Stimulated activated CD4-positive, alpha-beta T cell treated with anti-CD3 and anti-CD28 coated beads, Interleukin-12 subunit alpha, Interleukin-12 subunit beta, amount 100 ng/mL, for 4 hours (primary cell): ENCODE measurements at regions not wholly inside any gene's neighbourhood (a gene's known extent, or its start where the extent isn't known, plus 50 kb on each side); places are given as distances from the start of the nearest gene placed in this dataset.
"Not testable (repeated sequence)": the region's sequence is repeated elsewhere in the genome, so short reads cannot be mapped to it uniquely, and the experiment has no call there.

ENCODE experiments used
- DNase-seq: peaks from one replicate; pipeline ENCODE4 v3.0.0-alpha.2; 2020

DNA sequence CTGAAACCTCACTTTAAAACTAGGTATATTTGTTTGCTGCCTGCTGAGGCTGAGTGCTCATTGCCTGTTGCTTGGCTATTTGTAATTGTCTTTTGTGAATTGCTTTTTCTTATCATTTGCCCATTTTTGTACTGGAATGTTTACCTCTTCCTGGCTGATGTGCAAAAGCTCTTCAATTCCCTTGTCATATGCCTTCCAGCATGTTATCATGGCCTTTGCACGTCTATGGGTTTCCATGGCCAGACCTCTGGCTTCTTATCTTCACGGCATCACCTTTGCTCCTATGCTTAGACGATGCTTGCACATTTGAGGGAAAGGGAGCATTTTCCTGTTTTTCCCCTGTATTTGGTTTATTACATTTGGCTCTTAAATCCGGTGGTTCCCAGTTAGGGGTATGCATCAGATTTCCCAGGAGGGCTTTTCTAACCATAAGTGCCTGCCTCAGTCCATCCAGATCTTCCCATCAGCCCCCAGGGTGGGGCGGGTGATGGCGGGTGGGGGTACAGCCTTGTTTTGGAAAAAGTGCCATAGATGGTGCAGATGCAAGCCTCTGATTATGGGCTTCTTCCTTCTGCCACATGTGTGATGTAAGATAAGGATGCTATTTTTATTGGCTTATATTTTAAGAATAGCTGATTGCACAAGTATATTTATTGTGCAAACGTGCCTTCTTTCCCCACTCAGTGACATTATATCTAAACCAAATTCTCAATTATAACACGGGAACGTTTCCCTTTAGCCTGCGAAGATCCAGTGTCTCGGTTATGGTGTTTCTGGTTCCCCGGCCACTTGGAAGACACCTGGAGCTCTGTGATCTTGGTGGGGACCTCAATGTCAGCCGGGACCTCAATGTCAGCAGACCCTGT lies 70.6 kb upstream of the SEPTIN5 start:
- DNase-seq, result no peak

- DNase-seq, result no peak
Observed at GRCh38 chr22:19644314-19645223, 69.7 kb upstream of the SEPTIN5 start.

- no peak for DNase-seq
Observed at GRCh38 chr22:19645391-19645790, 68.9 kb upstream of the SEPTIN5 start.

- no peak for DNase-seq
Observed at GRCh38 chr22:19645905-19646304, 68.4 kb upstream of the SEPTIN5 start.

DNA sequence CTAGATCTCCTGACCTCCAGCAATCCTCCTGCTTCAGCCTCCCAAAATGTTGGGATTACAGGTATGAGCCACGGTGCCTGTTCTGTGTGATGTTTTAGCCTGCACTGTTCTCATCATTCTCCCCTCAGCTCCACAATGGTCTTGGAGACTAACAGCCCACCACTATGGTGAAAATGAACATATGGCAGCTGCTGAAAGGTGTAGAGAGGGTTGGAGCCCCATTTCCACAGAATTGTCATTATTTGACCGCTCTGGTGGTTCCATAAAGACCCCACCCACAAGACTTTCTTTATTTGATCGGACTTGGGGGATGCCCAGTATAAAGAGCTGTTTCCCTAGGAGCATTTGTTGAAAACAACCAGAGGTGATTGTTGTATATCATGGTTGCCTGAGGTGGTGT lies 67.9 kb upstream of the SEPTIN5 start:
- no peak for DNase-seq

- DNase-seq, result no peak
Observed at GRCh38 chr22:19648419-19648929, 65.8 kb upstream of the SEPTIN5 start.

- no peak for DNase-seq
Observed at GRCh38 chr22:19652316-19652715, 62.0 kb upstream of the SEPTIN5 start.

GRCh38 chr22:19654338-19654987 lies 59.8 kb upstream of the SEPTIN5 start:
- DNase-seq, result no peak

DNA sequence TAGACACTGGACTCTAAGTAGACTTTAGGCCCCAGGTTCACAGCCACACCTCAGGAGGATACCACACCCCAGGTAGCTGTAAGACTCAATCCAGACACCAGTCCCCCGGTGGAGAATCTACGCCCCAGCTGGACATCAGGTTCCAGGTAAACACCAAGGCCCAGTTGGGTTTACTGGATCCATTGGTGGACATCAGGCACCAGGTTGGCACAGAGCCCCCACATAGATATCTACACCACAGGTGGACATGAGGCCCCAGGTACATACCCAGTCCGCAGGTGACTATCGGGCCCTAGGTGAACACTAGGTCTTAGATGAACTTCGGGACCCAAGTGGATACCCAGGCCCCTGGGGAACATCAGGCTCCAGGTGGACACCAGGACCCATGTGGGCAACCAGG lies 58.9 kb upstream of the SEPTIN5 start:
- no peak for DNase-seq

- no peak for DNase-seq
Observed at GRCh38 chr22:19656541-19657251, 57.6 kb upstream of the SEPTIN5 start.

DNA sequence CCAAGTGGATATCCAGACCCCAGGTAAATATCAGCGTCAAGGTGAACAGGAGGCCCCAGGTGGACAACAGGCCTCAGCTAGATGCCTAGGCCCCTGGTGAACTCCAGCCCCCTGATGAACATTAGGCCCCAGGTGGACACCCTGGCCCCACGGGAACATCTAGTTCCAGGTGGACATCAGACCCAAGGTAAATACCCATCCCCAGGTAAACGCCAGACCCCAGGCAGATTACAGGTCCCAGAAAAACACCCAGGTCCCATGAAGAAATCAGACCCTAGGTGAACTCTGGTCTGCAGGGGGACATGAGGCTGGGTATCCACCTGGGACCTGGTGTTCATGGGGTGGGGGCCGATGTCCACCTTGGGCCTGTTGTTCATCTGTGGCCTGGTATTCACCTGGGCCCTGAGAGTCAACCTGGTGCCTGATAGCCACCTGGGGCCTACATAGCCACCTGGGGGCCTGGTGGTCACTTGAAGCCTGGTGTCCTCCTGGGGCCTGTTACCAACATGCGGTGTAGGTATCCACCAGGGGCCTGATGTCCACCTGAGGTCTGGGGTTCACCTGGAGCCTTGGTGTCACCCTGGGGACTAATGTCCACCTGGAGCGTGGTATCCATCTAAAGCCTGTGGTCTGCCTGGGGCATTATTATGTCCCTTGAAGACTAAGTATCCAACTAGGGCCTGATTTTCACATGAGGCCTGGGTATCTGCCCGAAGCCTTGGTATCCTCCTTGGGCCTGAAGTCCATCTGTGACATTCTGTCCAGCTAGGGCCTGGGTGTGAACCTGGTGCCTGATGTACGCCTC lies 56.8 kb upstream of the SEPTIN5 start:
- no peak for DNase-seq

GRCh38 chr22:19658057-19658966 lies 56.0 kb upstream of the SEPTIN5 start:
- DNase-seq, result no peak

- no peak for DNase-seq
Observed at GRCh38 chr22:19658967-19659804, 55.1 kb upstream of the SEPTIN5 start.

DNA sequence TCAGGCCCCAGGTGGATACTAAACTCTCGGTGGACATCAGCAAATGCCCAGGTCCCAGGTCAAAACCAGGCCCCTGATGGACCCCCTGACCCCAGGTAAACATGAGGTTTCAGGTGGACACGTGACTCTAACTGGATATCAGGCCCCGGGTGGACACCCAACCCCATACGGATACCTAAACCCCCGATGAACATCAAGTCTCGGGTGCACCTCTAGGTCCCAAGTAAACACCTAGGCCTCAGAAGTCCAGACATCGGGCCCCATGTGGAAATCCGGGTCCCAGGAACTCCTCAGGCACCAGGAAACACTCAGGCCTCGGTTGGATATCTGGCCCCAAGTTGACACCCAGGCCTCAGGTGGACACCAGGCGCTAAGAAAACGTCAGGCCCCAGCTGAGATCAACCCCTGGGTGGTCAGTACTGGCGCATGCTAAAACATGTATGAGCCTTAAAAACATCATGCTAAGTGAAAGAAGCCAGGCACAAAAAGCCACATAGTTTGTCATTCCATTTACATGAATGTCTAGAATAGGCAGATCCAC lies 54.4 kb upstream of the SEPTIN5 start:
- no peak for DNase-seq

GRCh38 chr22:19660583-19660982 lies 53.7 kb upstream of the SEPTIN5 start:
- DNase-seq, result not testable (repeated sequence)

GRCh38 chr22:19661156-19661555 lies 53.1 kb upstream of the SEPTIN5 start:
- DNase-seq, result no peak

DNA sequence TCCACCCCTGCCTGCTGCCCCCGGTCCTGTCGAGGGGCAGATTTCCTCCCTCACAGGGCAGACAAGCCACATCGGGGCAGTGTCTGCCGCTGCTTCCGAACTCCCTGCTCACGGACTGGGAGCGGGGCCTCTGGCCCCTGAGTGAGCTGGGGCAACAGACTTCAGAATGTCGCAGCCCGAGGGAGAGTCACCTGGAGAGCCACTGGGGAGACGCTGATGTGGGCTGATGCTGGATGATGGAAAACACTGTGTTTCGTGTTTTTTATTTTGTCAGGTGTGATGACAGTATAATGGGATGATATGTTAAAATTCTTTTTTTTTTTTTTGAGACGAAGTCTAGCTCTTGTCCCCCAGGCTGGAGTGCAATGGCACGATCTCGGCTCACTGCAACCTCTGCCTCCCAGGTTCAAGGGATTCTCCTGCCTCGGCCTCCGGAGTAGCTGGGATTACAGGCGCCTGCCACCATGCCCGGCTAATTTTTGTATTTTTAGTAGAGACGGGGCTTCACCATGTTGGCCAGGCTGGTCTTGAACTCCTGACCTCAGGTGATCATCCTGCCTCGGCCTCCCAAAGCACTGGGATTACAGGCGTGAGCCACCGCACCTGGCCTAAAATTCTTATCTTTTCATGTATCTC lies 52.1 kb upstream of the SEPTIN5 start:
- DNase-seq, result not testable (repeated sequence)

DNA sequence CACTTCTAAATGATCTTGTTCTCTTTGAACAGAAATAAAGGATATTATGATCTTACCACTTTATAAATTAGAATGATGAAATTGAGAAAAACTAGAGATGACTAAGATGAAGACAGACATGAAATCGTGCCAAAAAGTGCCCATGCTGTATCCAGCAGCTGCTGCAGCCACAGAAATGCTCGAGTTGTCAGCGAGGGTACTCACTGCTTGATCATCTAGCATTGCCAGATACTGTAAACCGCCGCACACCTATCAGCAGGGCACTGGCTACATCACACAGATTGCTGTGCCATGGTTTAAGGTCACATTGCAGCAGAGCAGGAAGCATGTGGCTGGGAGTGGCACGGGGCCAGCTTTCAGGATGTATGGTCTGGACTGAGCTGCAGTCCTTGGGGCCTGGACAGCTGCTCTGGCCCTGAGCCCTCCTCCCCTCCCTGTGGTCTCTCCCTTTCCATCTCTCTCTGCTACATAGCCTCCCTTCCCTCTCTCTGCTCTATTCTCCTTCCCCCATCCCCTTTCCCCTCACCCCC lies 51.0 kb upstream of the SEPTIN5 start:
- no peak for DNase-seq
